Tibial artery (tissue), 4 donors: ENCODE measurements at regions not wholly inside any gene's neighbourhood (a gene's known extent, or its start where the extent isn't known, plus 50 kb on each side); places are given as distances from the start of the nearest gene placed in this dataset.

Source experiments
- DNase-seq, 2 donors: peaks; one replicate each; pipeline ENCODE4 v3.0.0-alpha.2; 2019
- H3K27ac ChIP-seq, 2 donors: fragments of 200-600 bp; sonication (generic) in 1 of 2; 1 replicate in 1 of 2; 2 replicates in 1 of 2; pipeline ENCODE4 v1.5.1; 2018 to 2019; ENCODE audit warnings: mild to moderate bottlenecking in 1 of 2
- H3K27me3 ChIP-seq, 2 donors: fragments of 200-600 bp; sonication (generic) in 1 of 2; one replicate each; pipeline versions ENCODE4 v1.5.1 to v1.6.0; 2016 to 2019
- H3K36me3 ChIP-seq, 3 donors: fragments of 200-600 bp; sonication (generic) in 2 of 3; one replicate each; pipeline ENCODE4 v1.5.1; 2016 to 2019; ENCODE audit warnings: mild to moderate bottlenecking in 2 of 3
- H3K4me1 ChIP-seq, 4 donors: fragments of 200-600 bp; sonication (generic) in 2 of 4; 1 replicate in 3 of 4; 2 replicates in 1 of 4; pipeline ENCODE4 v1.5.1; 2016 to 2019
- H3K4me3 ChIP-seq, 2 donors: fragments of 200-600 bp; sonication (generic) in 1 of 2; 1 replicate in 1 of 2; 2 replicates in 1 of 2; pipeline ENCODE4 v1.5.1; 2018 to 2019; ENCODE audit warnings: mild to moderate bottlenecking in 2 of 2
- H3K9me3 ChIP-seq, 3 donors: fragments of 200-600 bp; sonication (generic) in 1 of 3; one replicate each; pipeline ENCODE4 v1.5.1; 2016 to 2019
- intact Hi-C: fragments of 100-400 bp; cut with DNase I; formaldehyde crosslinking; loops from one replicate; pipeline ENCODE4 v1.15.0; 2023; ENCODE audit warnings: low total_unique reads
- TF ChIP-seq, protein P1 (sequence below), 2 experiments: fragments of 200-600 bp in 1 of 2; fragments of 450-650 bp in 1 of 2; IDR thresholded peaks; one replicate each; pipeline ENCODE4 v1.5.1; 2017 to 2019; ENCODE audit warnings: antibody characterized with exemption in 2 of 2, mild to moderate bottlenecking in 1 of 2, moderate library complexity in 1 of 2

DNA sequence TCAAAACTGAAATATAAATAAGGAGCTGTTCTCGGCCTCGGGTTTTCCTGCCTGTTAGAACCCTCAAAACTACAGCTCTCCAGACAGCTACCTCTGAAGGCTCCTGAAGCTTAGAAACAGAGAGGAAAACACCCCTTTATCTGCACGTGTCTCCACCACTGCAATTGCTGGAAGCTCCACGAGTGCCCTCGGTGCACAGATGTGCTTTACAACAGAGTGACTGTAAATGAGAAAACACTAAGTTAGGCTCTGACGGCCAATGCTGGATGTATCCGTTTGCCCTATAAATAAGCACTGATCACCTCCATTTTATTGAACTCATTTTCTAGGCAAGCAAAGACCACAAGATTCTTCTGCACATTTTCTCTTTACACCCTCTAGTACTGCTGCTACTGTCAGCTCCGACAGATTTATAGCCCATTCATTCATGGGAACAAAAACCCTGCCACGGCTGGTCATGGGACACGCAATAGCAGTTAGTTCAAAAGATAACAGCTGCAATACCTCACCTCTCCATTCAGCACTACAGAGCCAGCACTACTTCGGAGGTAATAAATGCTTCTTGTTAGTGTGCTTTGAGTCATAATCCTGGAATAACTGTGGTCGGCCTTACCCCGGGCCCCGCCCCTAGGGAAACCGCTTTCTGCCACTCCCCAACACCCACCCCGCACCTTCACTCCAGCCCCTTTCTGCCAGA lies 241.1 kb upstream of the ZNF507 start:
- peaks cover 0 to 3% (median 0%) of the 10 kb centered on the region in 3 donors for H3K9me3 ChIP-seq
- no peaks in the 10 kb centered on the region for H3K4me1 ChIP-seq
- H3K4me3 ChIP-seq, result no peak overlapping the region
- TF ChIP-seq, protein P1, sequence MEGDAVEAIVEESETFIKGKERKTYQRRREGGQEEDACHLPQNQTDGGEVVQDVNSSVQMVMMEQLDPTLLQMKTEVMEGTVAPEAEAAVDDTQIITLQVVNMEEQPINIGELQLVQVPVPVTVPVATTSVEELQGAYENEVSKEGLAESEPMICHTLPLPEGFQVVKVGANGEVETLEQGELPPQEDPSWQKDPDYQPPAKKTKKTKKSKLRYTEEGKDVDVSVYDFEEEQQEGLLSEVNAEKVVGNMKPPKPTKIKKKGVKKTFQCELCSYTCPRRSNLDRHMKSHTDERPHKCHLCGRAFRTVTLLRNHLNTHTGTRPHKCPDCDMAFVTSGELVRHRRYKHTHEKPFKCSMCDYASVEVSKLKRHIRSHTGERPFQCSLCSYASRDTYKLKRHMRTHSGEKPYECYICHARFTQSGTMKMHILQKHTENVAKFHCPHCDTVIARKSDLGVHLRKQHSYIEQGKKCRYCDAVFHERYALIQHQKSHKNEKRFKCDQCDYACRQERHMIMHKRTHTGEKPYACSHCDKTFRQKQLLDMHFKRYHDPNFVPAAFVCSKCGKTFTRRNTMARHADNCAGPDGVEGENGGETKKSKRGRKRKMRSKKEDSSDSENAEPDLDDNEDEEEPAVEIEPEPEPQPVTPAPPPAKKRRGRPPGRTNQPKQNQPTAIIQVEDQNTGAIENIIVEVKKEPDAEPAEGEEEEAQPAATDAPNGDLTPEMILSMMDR (IDR thresholded peaks at IDR 0.05), result no peak
- no peak overlapping the region for H3K27ac ChIP-seq
- DNase-seq, result no peak
- no peaks in the 10 kb centered on the region for H3K36me3 ChIP-seq
- H3K27me3 ChIP-seq, result peaks cover 0 to 12% of the 10 kb centered on the region in 2 donors
- intact Hi-C loops, result no loop called here

DNA sequence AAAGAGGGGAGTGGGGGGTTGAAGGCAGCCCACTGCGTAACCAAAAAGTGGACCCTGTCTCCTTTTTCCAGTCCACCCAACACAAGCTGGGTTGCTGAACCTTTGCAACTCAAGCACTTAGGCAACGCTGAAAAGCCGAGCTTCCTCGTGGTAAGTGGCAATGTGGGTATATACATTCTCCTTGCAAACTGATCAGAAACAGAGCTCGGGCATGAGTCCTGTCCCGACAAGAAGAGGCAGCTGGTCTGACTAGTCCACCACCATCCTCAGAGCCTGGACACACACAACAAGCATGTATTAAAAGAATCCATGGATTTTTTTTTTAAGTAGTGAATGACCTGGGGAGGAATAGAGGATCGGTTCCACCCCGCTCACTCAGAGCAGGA lies 240.6 kb upstream of the ZNF507 start:
- Histone ChIP-seq H3K4me3 (no peak overlapping the region), H3K36me3 (no peaks in the 10 kb centered on the region), H3K27ac (no peak overlapping the region), H3K4me1 (no peaks in the 10 kb centered on the region), H3K9me3 (peaks cover 0 to 3% (median 0%) of the 10 kb centered on the region in 3 donors), H3K27me3 (peaks cover 0 to 12% of the 10 kb centered on the region in 2 donors)
- TF ChIP-seq, protein P1 (IDR thresholded peaks at IDR 0.05), result no peak
- intact Hi-C loops, result no loop called here
- no peak for DNase-seq

DNA sequence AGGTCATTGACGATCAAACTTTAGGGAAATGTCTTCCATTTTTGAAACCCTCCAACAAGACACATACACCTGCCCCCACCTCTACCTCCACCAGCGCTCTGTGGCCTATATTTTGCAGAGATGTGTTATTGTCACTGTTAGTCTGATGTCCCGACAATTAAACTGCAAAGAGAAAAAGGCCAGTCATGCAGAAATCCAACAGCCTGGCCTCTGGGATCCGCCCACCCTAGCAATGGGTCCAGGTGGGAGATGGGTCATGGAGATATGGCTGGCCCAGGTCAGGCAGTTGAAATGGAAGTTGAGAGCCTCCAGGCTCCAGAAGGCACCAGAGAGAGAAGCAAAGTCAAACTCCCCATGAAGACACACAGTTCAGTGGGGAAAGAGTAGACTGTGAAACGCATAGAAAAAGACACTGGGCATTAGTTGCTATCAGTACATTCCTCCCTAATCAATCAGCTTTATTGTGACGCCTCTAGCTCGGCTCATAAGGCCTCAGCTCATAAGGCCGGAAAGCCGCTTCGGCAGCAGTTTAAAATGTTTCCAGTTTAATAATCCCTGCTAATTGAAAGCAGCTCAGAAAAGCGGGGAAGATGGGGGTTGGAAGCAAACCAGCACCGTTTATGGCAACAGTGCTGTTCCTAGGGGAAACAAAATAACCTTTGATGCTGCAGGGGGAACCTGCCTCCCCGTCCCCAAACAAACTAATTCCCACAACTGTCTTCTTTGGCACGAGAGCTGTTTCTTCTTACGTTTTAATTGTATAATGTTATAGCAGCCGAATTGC lies 239.7 kb upstream of the ZNF507 start:
- H3K27ac ChIP-seq, result no peak overlapping the region
- no peak overlapping the region for H3K4me3 ChIP-seq
- DNase-seq, result no peak
- no peaks in the 10 kb centered on the region for H3K9me3 ChIP-seq
- intact Hi-C loops, result no loop called here
- peaks cover 0 to 12% of the 10 kb centered on the region in 2 donors for H3K27me3 ChIP-seq
- TF ChIP-seq, protein P1 (IDR thresholded peaks at IDR 0.05), result no peak
- no peaks in the 10 kb centered on the region for H3K36me3 ChIP-seq
- H3K4me1 ChIP-seq, result no peaks in the 10 kb centered on the region

DNA sequence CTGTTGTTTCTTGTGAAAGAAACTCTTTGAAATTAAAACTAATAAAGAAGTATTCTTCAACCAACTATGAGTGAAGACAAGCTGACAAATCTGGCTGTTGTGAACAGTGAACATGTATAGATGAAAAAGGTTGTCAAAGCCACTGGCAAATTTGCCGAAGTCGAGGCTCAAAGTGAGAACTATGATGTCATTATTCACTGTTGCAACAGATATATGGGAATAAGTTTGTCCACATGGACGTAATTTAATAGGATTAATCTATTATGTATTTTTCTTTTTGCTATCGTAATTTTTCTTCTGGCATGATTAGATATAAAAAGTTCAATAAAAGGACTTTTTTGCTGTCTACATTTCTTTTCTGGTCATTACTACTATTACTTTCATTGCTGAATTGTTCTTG lies 223.2 kb upstream of the ZNF507 start:
- no peak overlapping the region for H3K4me3 ChIP-seq
- TF ChIP-seq, protein P1 (IDR thresholded peaks at IDR 0.05), result no peak
- H3K27ac ChIP-seq, result no peak overlapping the region
- no peaks in the 10 kb centered on the region for H3K27me3 ChIP-seq
- intact Hi-C loops, result no loop called here
- H3K36me3 ChIP-seq, result no peaks in the 10 kb centered on the region
- H3K4me1 ChIP-seq, result no peaks in the 10 kb centered on the region
- peaks cover 0 to 5% (median 0%) of the 10 kb centered on the region in 3 donors for H3K9me3 ChIP-seq
- no peak for DNase-seq

DNA sequence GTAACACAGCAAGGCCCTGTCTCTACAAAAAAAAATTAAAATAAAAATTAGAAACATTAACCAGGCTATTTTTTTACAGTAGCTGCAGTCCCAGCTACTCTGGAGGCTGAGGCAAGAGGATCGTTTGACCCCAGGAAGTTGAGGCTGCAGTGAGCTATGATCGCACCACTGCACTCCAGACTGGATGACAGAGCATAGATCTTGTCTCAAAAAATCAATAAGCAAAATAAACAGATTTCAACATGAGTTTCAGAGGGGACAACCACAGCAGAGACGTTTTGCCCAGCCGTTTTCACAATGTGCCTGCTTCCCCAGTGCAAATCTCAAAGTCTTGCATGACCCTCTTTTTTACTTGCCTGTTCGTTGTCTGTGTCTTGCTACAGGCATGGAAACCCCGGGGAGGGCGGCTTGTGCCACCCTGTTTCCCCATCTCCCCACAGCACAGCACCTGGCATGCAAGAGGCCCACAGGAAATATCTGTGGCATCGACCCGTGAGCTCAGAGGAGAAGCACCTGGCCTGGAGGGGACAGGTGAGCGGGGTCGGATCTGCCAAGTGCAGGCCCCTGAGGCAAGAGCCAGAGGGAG lies 222.0 kb upstream of the ZNF507 start:
- Histone ChIP-seq H3K4me1 (no peaks in the 10 kb centered on the region), H3K4me3 (no peak overlapping the region), H3K27me3 (no peaks in the 10 kb centered on the region), H3K27ac (no peak overlapping the region), H3K9me3 (peaks cover 0 to 5% (median 0%) of the 10 kb centered on the region in 3 donors), H3K36me3 (no peaks in the 10 kb centered on the region)
- DNase-seq, result no peak
- intact Hi-C loops, result no loop called here
- TF ChIP-seq, protein P1 (IDR thresholded peaks at IDR 0.05), result no peak
